Upper lobe of right lung (tissue), 1 donor: ENCODE measurements at regions not wholly inside any gene's neighbourhood (a gene's known extent, or its start where the extent isn't known, plus 50 kb on each side); places are given as distances from the start of the nearest gene placed in this dataset.

Source experiments
- ATAC-seq: fragments of 200-7000 bp; cut with Tn5 transposase; one replicate; pipeline ENCODE4 v1.9.1; 2020; ENCODE audit warnings: mild to moderate bottlenecking, moderate library complexity
- DNase-seq: peaks from one replicate; pipeline ENCODE4 v3.0.0-alpha.2; 2020
- H3K27ac ChIP-seq: fragments of 200-600 bp; one replicate; pipeline ENCODE4 v1.8.0; 2022
- H3K27me3 ChIP-seq: fragments of 200-600 bp; one replicate; pipeline ENCODE4 v1.8.0; 2022; ENCODE audit warnings: mild to moderate bottlenecking
- H3K36me3 ChIP-seq: fragments of 200-600 bp; one replicate; pipeline ENCODE4 v1.8.0; 2022
- H3K4me1 ChIP-seq: fragments of 200-600 bp; one replicate; pipeline ENCODE4 v1.8.0; 2022
- H3K4me3 ChIP-seq: fragments of 200-600 bp; one replicate; pipeline ENCODE4 v1.8.0; 2022; ENCODE audit warnings: mild to moderate bottlenecking
- H3K9me3 ChIP-seq: fragments of 200-600 bp; one replicate; pipeline ENCODE4 v1.8.0; 2022
- intact Hi-C: fragments of 100-400 bp; cut with DNase I; formaldehyde crosslinking; loops from one replicate; pipeline ENCODE4 v1.11.0; 2022
- TF ChIP-seq, protein P1 (sequence below): fragments of 200-600 bp; IDR thresholded peaks from one replicate; pipeline ENCODE4 v1.8.0; 2022; ENCODE audit warnings: antibody characterized with exemption
- donor health status: DM: no; HTN: yes; CAD: no; lungs with severe emphysema.

DNA sequence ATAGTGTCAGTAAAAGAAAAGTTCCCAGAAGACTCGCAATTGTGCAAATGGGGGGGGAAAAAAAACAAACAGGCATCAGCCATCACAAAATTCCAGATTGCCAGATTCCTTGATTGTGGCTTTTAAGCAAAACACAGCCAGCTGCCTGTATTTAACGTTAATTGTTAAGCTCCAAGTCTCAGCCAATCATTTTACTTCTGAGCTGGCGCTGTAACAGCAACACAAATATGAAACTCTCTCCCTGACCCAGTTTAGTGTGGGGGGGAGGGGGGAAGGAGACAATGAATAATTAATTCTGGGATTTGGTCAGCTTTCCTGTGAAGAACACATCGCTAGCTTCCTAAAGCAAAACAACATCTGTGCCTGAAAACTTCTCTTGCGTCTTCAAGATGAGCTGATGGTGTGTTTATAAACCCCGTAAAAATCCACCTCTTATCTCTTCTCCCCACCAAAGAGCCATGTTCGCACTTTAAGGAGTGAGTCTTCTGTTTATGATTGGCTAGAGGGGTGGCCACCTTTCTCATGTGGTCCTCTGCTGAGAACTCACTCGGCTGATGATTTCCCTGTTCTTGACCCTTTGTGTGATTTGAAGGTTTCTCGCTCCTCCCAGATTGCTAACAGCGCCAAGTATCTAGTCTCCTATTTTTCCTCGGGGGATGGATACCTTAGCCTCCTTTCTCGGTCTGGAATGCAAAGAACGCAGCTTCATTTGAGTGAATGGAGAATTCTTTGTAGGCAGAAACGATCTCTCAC is 160.2 kb upstream of the DAPK1 start:
- peak overlapping the region; percentile 45 for H3K4me3 ChIP-seq
- ATAC-seq (peak; percentile 9), DNase-seq (no peak)
- no peaks in the 10 kb centered on the region for H3K27me3 ChIP-seq
- H3K4me1 ChIP-seq, result no peaks in the 10 kb centered on the region
- H3K9me3 ChIP-seq, result no peaks in the 10 kb centered on the region
- H3K27ac ChIP-seq, result no peak overlapping the region
- TF ChIP-seq, protein P1, sequence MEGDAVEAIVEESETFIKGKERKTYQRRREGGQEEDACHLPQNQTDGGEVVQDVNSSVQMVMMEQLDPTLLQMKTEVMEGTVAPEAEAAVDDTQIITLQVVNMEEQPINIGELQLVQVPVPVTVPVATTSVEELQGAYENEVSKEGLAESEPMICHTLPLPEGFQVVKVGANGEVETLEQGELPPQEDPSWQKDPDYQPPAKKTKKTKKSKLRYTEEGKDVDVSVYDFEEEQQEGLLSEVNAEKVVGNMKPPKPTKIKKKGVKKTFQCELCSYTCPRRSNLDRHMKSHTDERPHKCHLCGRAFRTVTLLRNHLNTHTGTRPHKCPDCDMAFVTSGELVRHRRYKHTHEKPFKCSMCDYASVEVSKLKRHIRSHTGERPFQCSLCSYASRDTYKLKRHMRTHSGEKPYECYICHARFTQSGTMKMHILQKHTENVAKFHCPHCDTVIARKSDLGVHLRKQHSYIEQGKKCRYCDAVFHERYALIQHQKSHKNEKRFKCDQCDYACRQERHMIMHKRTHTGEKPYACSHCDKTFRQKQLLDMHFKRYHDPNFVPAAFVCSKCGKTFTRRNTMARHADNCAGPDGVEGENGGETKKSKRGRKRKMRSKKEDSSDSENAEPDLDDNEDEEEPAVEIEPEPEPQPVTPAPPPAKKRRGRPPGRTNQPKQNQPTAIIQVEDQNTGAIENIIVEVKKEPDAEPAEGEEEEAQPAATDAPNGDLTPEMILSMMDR, result no peak
- intact Hi-C loops, result loop anchor here (10.0 kb wide), 1 partner anchor 327 kb away; no protein-coding TSS in a partner anchor
- H3K36me3 ChIP-seq, result no peaks in the 10 kb centered on the region

DNA sequence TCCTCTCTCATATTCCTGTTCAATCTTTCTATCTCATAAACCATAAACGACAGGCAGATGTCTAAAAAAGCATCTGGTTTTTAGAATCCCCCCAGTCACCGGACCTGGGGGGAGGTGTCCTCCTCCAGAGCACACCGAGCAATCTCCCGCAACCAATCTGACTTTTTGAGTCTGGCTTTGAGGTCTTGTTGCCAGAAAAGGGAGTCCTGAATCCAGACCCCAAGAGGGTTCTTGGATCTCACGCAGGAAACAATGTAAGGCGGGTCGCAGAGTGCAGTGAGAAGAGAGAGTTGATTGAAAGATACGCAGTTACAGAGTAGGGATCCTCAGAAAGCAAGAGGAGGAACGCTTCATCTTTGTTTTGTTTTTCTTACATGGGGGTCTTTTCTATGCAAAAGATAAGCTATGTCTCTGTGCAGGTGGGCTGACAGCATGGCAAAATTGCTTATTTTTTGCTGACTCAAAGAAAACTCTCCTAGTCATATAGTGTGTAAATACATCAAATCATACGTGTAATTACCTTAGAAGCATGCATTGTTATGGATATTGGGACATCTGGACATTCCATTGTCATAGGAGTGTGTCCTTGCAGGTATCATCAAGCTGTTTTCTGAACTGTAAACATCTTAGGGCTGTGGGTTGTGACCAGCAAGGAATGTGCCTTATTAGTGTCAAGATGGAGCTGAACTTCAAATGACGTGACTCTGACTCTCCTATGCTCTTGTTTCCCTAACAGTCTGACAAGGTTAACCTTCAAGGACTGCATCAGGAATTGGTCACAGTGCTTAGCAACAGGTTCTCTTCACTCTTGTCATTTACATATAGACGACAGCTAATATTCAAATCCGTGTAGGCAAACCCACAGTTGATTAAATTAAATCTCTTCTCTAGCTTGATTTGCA is 159.3 kb upstream of the DAPK1 start:
- Histone ChIP-seq H3K4me3 (no peak overlapping the region), H3K27me3 (no peaks in the 10 kb centered on the region), H3K9me3 (no peaks in the 10 kb centered on the region), H3K4me1 (peaks cover 5% of the 10 kb centered on the region), H3K27ac (no peak overlapping the region), H3K36me3 (no peaks in the 10 kb centered on the region)
- TF ChIP-seq, protein P1, result no peak
- intact Hi-C loops, result loop anchor here (10.0 kb wide), 1 partner anchor 326 kb away; no protein-coding TSS in a partner anchor
- ATAC-seq (no peak), DNase-seq (no peak)

DNA sequence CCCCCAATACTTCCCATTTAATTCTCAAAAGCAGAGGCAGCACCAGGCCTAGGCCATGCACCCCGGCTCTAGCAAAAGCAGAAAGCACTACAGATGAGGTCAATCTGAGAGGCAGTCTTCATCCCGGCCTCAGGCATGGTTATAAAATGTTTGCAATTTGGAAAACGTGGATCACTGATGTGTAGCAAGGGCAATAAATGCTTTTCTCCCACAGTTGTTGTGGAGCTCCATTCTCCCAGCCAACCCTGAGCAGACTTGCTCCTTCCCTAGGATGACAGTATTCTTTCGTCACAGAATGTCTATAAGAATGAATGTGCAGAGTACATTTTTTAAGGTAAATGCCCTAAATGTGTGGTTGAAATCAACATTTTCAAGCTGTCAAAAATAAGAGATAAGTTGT is 157.3 kb upstream of the DAPK1 start:
- Histone ChIP-seq H3K27ac (no peak overlapping the region), H3K27me3 (no peaks in the 10 kb centered on the region), H3K9me3 (no peaks in the 10 kb centered on the region), H3K36me3 (no peaks in the 10 kb centered on the region), H3K4me3 (no peak overlapping the region), H3K4me1 (peaks cover 6% of the 10 kb centered on the region)
- ATAC-seq (no peak), DNase-seq (no peak)
- intact Hi-C loops, result no loop called here
- TF ChIP-seq, protein P1, result no peak

DNA sequence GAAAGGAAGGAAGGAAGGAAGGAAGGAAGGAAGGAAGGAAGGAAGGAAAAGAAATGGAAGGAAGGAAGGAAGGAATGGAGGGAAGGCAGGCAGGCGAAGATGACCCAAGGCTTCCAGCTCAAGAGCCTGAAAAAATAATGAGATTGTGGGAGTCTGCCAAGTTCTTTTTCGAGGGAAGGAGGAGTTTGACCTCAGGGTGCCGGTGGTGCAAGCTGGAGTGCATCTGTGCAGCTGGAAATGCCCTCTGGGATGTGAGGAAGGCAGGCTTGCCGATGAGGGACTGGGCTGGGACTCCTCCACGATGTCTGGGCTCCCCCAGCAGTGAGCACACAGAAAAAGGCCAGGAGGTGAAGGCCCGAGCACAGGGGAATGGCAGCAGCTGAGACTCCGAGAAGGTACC is 154.9 kb upstream of the DAPK1 start:
- peaks cover 6% of the 10 kb centered on the region for H3K4me1 ChIP-seq
- ATAC-seq (peak; percentile 58), DNase-seq (no peak)
- TF ChIP-seq, protein P1, result no peak
- intact Hi-C loops, result no loop called here
- H3K9me3 ChIP-seq, result no peaks in the 10 kb centered on the region
- H3K4me3 ChIP-seq, result no peak overlapping the region
- no peaks in the 10 kb centered on the region for H3K27me3 ChIP-seq
- H3K36me3 ChIP-seq, result no peaks in the 10 kb centered on the region
- no peak overlapping the region for H3K27ac ChIP-seq

DNA sequence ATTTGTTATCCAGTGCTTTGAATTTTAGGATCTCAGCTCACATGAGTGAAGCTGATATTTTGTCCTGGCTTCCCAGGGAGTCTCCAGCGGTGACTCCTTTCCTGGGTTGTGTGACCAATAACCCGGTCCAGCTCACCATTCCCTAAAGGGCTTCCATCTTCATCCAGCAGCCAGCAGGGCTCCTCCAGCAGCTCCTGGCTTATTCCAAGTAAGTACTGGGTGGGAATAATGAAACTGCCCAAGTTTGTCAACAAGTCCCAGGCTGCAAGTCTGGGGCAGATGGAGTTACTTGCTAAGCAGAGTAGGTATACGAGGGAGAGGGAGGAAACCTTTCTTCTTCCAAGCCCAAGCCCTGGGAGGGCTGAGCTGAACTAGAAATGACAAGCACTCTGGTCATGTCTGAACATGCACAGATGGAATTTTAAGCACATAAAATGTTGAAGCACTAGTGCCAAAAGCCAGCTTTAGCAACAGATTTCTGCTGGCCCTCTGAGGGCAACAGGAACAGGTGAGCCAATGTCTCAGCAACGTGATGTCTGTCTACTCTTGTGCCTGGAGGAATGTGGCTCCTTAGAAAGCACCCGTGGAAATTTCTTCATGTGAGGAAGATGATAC is 153.7 kb upstream of the DAPK1 start:
- Histone ChIP-seq H3K27ac (no peak overlapping the region), H3K4me3 (no peak overlapping the region), H3K9me3 (no peaks in the 10 kb centered on the region), H3K36me3 (no peaks in the 10 kb centered on the region), H3K4me1 (peaks cover 6% of the 10 kb centered on the region), H3K27me3 (no peaks in the 10 kb centered on the region)
- intact Hi-C loops, result no loop called here
- TF ChIP-seq, protein P1, result no peak
- ATAC-seq (peak; percentile 39), DNase-seq (no peak)
